ENCODE measurements at regions not wholly inside any gene's neighbourhood (a gene's known extent, or its start where the extent isn't known, plus 50 kb on each side); places are given as distances from the start of the nearest gene placed in this dataset.
"Not testable (repeated sequence)": the region's sequence is repeated elsewhere in the genome, so short reads cannot be mapped to it uniquely, and the experiment has no call there.

DNA sequence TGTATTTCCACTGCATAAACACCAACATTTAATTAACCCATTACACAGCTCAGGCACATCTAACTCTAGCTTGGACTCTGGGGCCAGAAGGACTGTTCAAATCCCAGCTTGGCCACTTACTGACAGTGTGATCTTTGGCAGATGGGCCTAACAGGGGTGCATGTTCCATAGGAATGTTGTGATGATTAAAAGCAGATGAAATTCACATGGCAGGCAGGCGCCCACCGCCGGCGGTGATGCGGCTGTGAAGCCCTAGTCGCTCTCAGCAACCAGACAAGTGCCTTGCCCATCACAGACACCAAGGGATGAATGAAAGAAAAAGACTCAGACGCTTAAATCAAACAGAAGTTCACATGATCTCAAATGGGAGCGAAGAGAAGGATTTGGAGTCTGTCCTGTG is 84.6 kb upstream of the WSB1 start:
- DNase-seq (ENCODE audit: low read depth): no peak

DNA sequence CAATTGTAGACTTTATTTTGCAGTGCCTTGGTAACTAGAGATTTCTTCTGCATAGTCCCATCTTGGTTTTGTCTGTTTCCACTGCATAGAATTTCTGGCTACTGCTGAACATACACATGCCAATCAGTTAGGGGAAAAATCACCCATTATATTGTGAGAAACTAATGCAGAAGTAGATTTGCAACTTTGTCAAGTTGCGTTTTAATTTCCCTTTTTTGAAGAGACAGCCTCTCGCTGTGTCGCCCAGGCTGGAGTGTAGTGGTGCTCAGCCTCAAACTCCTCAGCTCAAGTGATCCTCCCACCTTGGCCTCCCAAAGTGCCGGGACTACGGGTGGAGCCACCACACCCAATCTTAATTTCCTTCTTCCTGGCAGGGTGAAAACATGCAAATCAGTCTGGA is 83.1 kb upstream of the WSB1 start:
- DNase-seq (ENCODE audit: low read depth): not testable (repeated sequence)

DNA sequence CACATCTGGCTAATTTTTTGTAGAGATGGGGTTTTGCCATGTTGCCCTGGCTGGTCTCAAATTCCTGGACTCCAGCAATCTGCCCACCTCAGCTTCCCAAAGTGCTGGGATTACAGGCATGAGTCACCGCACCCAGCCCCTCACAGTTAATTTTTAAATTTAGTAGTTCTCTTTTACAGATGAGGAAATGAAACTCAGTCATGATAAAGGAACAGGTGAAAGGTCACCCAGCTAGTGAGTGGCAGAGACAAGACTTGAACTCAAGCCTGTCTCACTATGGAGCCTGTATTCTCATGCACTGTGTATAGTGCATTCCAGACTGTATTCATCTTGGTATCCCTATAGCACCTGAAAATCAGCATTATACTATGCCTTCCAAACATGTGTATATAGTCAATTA is 77.1 kb upstream of the WSB1 start:
- DNase-seq (ENCODE audit: low read depth): no peak

DNA sequence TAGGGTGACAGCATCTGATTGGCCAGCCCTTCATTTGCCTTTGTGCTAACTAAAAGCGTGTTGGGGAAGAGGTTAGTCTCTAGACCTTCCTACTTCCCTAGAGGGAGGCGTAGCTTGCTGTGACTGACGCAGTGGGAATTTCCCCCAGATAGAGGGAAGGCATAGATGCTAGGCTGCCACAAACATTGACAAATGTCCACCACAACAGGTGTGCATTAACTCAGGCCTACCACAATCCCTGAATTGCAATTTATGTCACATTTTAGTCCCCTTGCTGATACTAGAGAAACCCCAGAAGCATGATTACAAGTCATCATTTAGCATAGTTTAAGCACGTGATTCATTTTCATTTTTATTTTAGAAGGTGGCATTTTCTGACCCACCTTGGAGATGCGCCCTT is 76.3 kb upstream of the WSB1 start:
- DNase-seq (ENCODE audit: low read depth): no peak

DNA sequence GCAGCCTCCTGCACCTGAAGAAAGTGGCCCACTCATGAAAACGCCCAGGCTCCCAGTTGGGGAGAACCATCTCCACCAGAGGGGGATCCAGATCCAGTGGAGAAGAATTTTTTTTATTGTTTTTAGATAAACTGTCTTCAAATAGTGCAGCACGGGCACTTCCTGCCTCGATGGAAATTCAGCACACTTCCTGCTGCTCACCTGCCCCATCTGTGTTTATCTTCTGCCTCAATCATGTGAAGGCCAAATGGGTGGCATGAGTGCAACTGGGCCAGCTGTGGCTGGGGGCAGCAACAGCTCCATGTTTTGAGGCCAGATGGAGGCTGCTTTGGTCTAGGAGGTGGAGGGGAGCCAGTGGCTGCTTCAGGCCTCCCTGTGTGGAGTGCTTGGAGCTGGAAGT is 75.9 kb upstream of the WSB1 start:
- no peak for DNase-seq (ENCODE audit: low read depth)

DNA sequence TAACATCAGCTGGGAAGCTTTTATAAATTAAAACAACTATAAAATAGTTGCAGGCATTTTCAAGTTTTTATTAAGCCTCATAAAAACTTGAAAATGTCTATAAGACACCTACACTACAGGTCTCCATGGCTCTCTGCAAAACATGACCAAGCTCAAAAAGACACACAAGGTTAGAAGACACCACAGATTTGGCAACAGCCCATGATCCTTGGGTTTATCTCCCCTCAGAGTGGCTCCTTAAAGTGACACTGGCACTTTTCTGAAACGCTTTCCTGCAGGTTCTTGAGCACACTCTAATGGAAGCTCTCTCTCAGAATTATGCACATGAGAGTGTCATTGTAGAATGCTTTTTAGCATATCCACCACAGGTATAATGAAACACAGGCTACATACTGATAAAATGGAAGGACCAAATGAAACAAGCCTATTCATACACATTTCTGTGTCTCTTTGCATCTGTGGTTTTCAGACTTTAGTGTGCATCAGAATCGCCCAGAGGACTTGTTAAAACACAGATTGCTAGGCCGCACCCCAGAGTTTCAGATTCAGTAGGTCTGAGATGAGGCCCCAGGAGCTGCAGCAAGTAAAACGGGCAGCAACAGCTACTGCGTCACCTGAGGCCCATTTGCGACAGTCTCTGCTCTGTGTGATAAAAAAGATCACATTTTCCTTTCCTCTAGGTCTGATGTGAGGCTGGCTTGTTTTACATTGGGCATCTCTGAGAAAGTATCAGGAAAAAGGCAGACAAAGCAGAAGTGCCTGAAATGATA is 75.0 kb upstream of the WSB1 start:
- no peak for DNase-seq (ENCODE audit: low read depth)

DNA sequence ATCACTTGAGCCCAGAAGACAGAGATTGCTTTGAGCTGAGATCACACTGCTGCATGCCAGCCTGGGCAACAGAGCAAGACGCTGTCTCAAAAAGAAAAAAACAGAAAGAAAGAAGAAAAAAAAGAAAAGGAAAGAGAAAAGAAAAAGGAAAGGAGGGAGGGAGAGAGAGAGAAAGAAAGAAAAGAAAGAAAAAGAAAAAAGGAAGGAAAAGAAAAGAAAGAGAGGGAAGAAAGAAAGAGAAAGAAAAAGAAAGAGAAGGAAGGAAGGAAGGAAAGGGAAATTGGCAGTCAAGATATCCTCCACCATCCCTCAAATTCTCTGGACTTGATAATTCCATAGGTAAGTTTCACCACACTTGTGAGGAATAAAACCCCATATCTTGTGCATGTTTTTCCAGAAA is 71.4 kb upstream of the WSB1 start:
- no peak for DNase-seq (ENCODE audit: low read depth)

DNA sequence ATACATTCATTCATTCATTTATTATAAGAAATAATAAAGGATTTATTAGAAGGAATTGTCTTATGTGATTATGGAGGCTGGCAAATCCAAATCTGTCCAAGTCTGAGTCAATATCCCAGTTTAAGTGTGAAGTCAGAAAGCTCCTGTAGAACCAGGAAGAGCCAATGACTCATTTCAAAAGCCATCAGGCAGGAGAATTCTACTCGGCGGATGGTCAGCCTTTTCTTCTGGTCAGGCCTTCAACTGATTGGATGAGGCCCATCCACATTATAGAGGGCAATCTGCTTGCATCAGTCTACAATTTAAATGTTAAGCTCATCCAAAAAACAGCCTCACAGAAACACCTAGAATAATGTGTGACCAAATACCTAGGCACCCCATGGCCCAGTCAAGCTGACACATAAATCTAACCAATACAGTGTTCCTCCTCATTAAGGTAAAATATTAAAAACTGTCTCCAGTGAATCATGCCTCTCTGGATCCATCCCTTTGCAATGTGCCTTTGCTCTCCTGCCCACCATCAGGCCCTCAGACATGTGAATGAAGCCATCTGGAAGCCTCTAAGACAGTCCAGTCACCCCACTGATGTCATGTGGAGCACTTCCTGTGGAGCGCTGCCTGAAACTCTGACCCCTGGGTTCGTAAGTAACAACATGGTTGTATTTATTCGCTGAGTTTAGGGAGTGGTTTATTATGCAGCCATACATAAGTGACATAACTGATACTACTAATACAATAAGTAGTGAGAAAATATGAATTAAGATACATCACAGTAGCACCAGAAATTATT is 69.2 kb upstream of the WSB1 start:
- no peak for DNase-seq (ENCODE audit: low read depth)

DNA sequence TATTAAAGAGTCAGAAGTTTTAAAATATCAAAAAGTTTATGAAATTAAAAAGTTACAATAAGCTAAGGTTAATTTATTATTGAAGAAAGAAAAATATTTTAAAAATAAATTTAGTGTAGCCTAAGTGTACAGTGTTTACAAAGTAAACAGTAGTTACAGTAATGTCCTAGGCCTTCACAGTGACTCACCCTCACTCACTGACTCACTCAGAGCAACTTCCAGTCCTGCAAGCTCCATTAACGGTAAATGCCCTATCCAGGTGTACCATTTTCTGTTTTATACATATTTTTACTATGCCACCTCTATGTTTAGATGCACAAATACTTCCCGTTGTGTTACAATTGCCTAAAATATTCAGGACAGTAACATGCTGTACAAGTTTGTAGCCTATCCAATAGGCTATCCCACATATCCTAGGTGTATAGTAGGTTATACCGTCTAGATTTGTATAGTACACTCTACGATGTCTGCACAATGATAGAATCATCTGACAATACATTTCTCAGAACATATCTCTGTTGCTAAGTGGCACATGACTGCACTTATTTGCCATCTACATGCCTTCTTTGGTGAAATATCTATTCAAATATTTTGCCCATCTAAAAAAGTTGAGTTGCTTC is 67.2 kb upstream of the WSB1 start:
- DNase-seq (ENCODE audit: low read depth): no peak

DNA sequence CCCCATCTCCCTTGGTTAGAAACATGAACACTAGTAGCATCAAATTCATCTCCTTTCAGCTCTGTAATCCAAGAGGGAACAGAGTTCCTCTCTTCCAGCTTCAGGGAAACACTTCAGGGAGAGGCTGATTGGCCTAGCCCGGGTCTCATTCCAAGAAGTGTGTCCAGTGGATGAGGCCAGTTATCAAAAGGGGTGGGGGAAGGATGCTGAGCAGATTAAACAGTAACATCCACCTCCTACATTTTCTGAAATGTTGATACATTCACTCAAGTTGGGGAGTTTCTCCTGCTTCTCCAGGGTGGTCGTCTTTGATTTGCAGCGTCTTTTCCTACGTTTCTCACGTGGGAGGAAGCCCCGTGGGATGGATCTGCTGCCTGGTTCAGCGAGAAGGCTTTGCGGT is 62.9 kb upstream of the WSB1 start:
- no peak for DNase-seq (ENCODE audit: low read depth)

DNA sequence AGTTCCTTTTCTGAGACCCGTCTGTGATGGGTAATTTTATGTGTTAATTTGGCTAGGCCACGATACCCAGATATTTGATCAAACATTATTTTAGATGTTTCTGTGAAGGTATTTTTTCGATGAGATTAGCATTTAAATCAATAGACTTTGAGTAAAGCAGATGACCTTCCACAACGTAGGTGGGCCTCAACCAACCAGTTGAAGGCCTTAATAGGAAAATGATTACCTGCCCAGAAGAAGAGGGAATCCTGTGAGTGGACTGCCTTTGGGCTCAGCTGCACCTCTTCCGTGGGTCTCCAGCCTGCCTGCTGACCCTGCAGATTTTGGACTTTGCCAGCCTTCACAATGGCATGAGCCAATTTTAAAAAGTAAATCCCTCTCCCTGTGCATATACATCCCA is 61.6 kb upstream of the WSB1 start:
- no peak for DNase-seq (ENCODE audit: low read depth)

DNA sequence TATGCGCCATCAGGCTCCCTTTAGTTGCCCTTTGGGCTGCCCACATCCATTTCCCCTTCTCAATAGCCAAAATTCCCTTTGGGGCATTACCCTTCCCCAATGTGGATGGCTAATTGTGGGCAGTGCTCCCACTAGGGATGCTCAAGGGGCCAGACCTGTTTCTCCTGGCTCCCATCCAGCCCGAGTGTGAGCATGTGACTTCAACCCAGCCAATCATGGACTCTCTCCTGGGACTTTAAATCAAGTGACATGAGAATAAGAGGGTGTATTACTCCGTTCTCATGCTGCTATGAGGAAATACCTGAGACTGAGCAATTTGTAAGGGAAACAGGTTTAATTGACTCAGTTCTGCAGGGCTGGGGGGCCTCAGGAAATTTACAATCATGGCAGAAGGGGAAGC is 60.9 kb upstream of the WSB1 start:
- no peak for DNase-seq (ENCODE audit: low read depth)

DNA sequence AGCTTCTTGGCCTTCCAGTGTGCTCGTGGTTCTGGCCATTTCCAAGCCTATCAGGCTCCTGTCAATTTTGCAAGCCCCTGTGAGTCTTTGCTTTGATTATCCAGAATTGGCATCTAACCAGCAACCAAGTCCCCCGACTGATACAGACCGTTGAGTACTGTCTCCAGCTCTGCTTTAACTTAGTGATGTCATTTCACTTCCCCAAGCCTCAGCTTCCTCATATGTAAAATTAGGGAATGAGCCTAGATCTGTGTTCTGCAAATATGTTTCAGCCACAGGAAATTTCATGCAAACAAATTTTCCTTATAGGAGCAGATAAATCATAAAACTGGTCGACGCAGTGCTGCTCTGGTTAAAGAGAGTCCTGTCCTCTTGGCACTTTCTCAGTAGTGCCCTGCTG is 60.1 kb upstream of the WSB1 start:
- no peak for DNase-seq (ENCODE audit: low read depth)

DNA sequence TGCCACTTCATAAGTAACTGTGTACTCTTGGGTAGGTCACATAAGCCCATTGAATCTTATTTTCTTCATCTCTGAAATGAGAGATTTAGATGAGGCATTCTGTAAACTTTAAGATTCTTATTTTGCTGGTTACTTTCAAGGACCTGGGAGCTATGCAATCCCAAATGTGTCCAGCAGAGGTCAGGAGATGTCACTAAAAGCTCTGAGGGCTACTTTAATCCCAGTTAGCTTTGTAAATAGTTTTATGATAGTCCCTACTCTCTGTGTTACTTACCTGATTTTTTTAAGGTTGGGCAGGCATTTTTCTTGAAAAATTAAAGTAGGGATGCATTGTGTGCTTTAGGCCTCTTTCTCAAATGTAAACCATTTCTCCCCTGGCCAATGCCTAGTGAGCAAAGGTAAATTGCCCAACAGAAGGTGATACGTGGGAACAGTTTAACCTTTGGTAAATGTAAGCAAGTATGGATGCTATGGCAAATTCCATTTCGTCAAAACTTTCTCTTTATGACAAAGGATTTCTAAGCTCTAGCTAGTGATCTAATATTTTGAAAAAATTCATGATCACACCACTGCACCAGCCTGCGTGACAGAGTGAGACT is 57.1 kb upstream of the WSB1 start:
- no peak for DNase-seq (ENCODE audit: low read depth)

DNA sequence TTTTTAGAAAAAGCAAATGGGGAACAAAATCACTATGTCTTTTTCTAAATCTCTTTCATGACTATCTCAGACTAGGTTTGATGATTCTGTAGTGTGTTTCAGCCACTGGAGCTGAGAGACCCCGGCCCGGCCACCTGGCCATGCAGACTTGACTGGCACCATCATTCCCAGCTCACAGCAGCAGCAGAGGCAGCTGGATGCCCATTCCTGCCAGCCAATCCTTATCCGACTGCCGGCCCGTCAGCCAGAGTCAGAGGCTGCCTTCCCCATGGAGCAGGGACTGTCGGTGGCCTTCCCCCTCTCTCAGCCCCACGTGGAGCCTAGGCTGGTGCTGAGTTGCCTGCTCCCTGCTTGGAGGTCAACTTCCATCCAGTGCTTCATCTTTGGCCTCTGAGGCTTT is 56.0 kb upstream of the WSB1 start:
- no peak for DNase-seq (ENCODE audit: low read depth)

DNA sequence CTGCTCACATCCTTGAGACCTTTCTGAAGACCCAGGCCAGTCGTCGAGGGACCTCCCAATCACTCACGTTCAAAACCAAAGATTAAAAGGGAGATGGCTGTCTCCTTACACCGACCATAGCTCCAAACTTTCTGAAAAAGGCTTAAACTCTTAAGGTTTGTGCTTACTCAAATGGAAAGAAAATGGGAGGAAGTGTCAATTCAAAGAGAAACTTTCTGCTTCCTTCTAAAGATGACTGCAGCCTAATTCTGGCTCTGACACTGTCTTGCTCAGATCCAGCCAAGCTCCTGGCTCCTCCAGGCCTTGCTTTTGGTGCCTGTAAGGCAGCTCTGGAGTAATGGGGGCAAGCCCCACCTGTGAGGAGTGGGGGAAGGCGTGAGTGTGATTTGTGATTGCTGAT is 54.9 kb upstream of the WSB1 start:
- DNase-seq (ENCODE audit: low read depth): no peak

DNA sequence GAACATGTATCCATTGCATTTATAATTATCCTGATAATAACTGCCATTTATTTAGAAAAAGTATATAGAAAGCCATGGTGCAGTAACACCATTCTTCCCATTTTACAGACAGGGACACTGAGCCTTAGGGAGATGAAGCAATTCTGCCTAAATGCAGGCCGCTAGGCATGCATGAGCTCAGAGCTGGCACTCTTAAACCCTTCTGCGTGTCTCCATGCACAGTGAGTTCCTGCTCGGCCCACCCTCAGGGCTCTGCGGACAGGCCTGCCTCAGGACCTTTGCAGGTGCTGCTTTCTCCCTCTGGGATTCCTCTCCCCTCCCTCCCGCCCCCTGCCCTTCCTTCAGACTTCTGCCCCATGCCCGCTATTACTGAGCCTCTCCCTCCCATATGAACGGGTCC is 54.3 kb upstream of the WSB1 start:
- DNase-seq (ENCODE audit: low read depth): no peak

DNA sequence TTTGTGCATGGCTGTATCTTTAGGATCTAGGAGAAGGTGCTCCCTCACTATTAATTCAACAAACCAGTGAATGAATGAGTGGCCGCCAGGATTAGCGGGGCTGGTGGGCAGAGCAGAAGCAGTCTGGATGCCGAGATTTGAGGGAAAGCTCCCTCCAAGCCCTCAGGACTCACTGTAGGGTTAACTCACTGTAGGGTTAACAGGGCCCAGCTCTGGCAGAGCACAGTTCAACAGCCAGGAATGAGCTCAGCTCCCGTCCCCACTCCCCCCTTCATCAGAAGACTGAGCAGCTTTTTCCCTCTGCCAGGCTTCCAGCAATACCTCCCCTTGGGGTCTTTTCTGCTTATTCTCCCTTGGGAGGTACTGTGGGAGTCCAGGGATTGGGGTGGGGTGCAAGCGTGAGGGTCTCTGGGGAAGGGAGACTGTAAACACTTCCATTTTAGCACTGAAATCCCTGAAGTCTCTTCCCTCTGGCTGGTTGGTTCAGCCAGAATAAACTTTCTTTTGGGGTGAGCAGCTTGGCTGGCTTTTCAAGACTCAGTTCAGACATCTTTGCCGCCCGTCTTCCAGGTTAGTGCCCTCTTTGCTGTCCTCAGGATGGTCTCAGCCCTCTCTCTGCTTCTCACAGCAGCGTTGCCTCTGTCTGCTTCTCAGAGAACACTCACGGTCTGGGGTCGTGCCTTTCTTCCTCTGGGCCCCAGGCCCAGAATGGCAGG is 53.7 kb upstream of the WSB1 start:
- DNase-seq (ENCODE audit: low read depth): no peak

DNA sequence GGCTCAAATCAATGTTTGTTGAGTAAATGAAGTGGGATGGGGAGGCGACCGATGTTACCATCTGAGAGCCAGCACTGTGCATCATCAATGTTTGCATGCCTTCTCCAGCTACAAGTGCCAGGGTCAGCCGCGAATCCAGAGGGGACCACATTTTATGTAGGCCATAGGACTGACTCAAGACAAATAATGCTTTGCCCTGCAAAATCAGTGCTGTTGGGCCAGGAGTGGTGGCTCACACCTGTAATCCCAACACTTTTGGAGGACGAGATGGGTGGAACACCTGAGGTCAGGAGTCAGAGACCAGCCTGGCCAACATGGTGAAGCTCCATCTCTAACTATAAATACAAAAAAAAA is 53.1 kb upstream of the WSB1 start:
- no peak for DNase-seq (ENCODE audit: low read depth)

DNA sequence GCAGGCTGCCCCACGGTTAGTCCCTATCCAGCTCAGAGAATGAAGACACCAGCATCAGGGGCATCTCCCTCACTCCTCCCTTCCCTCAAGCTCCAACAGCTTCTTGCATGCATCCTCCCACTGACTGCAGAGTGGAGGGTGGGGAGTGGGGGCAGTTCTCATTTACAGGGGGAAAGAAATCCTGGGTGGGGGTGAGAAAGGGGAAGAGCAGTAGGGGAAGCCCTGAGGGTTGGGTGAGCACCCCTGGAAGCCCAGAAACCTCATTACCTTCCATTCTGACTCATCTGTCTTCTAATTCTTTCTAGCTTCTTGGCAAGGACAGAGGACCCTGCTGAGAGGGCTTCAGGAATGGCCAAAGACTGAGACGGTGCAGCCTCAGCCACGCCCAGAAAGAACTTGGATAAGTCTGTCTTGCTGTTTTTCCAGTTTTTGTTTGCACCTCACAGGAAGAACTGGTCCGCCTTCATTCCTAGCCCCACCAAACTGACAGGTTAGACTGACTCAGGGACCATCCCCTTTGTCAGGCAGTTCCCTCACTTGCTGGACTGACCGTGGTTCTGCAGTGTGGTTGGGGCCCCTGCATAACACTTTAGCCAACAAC is 52.5 kb upstream of the WSB1 start:
- no peak for DNase-seq (ENCODE audit: low read depth)

DNA sequence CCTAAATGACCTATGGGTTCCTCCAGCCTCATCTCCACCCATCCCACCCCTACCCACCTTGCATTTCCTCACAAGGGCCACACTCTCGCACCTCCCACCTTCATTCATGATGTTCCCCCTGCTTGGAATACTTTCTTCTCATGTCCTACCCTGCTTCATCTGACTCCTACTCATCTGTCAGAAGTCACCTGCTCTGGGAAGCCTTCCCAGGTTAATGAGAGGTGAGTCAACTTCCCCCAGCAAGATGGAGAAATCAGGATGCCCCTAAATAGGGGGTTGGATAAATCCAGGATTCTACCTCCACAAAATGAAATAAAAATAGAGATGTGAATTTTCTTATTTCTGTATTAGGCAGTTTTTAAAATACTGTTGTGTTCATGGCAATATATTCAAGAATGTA is 51.0 kb upstream of the WSB1 start:
- no peak for DNase-seq (ENCODE audit: low read depth)

DNA sequence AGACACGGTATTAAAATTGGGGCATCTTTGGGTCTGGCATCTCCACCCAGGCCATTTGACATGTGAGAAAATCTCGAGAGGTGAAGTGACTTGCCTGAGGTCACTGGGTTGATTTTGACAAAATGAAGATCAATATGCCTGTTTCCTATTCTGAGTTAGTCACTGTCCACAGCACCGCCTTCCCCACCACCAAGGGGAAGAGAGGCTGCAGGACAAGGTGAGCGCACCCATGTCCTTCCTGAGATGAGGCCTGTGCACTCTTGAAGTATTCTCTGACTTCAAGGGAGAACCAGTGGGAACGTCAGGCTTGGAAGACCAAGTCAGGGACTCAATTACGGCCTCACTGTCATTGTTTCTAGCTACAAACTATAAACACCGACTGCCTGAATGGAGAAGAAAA is 49.9 kb upstream of the WSB1 start:
- DNase-seq (ENCODE audit: low read depth): no peak

All from HS-27A (cell line).